ENCODE measurements at regions not wholly inside any gene's neighbourhood (a gene's known extent, or its start where the extent isn't known, plus 50 kb on each side); places are given as distances from the start of the nearest gene placed in this dataset.

- TF ChIP-seq CTCF (IDR thresholded peaks at IDR 0.05): no peak
- no peak for TF ChIP-seq POLR2AphosphoS5 (IDR thresholded peaks at IDR 0.05)
- no peak for TF ChIP-seq EP300 (IDR thresholded peaks at IDR 0.05)
- no peak for TF ChIP-seq POLR2A (IDR thresholded peaks at IDR 0.05)
Observed at GRCh38 chr12:132390287-132391076, 61.1 kb upstream of the GALNT9 start.
